ENCODE measurements at regions not wholly inside any gene's neighbourhood (a gene's known extent, or its start where the extent isn't known, plus 50 kb on each side); places are given as distances from the start of the nearest gene placed in this dataset.
A peak's percentile ranks its signal among the peaks of the same experiment; 100 is the strongest.

DNA sequence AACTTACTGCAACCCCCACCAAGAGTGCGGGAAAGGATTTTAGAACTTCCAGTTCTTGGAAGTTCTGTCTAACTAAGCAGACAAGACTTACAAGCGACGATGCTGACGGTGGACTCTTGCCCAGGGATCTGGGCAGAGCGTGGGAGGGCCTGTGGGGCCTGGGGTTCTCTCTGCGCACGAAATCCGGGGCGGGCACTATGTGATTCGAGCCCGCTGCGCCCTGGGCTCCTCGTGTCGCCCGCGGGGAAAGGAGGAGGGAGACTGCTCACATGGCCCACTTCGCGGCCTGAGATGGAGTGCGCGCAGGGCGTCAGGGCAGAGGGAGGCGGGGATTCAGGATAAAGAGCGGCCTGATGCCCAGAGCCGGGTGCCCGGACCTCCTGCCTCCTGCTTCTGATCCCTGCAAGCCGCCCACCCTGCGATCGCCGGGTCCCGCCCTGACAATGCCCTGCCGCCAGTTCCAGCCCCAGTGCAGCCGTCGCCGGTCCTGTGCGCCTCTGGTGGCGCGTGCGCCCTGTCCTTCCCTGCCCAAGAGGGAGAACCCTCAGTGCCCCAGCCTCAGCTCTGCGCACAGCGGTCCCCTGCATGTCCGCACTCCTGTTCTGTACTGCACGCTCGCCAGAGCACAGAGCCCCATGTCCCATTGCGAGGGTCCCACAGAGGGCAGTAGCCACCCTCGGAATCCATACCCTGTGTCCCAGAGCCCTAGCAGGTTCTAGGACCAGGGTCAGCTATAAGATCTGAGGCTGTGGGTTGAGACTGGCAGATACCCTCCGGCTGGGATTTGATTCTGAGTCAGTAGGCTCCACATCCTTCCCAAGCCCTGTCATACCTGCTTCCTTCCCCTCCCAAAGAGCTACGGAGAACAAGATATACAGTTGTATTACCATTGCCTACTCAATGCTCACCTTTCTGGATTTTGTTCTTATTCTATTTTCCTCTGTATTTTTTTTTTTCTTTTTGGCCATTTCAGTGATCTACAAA lies 99.4 kb upstream of the TMEM106B start:
- Mint-ChIP-seq H3K27me3 (ENCODE audit: low read depth) (no peaks in the 10 kb centered on the region), H3K27ac (no peak overlapping the region; a peak in 1 of 7 replicates), H3K36me3 (ENCODE audit: insufficient read depth in 1 of 3, low read depth in 3 of 3) (no peaks in the 10 kb centered on the region; a peak in 1 of 7 replicates), H3K9me3 (no peaks in the 10 kb centered on the region; a peak in 1 of 5 replicates), H3K4me3 (peak overlapping the region in 1 of 2 experiments; percentile 67; a peak in 3 of 5 replicates), H3K4me1 (no peaks in the 10 kb centered on the region)
- H3K27ac ChIP-seq (ENCODE audit: insufficient read length, low read depth, low read length), result no peak overlapping the region
- H4K91ac ChIP-seq (ENCODE audit: insufficient read length, low read depth, low read length), result no peak overlapping the region
- DNase-seq, result peak; percentile 75
- no peak overlapping the region for H2BK12ac ChIP-seq (ENCODE audit: insufficient read length, low read depth, low read length)
- H3K9me3 ChIP-seq (ENCODE audit: control insufficient read depth, low read depth, low read length), result no peaks in the 10 kb centered on the region
- H3K9ac ChIP-seq (ENCODE audit: extremely low read depth, insufficient read length, low read length), result no peak overlapping the region
- no peaks in the 10 kb centered on the region for H3K79me1 ChIP-seq (ENCODE audit: insufficient read depth, low read depth, low read length, poor library complexity, severe bottlenecking)
- H2AK5ac ChIP-seq (ENCODE audit: insufficient read length, low read length), result no peak overlapping the region
- no peak overlapping the region for H2AFZ ChIP-seq (ENCODE audit: low read length)
- no peak overlapping the region for H3K4me2 ChIP-seq (ENCODE audit: insufficient read depth, insufficient read length, low read length)
- no peak overlapping the region for H2BK15ac ChIP-seq (ENCODE audit: low read depth, low read length)
- H2BK20ac ChIP-seq (ENCODE audit: low read depth, low read length, poor library complexity, severe bottlenecking), result no peak overlapping the region
- no CpG with 5 or more reads among the region's 47 CpGs for WGBS (ENCODE audit: extremely low coverage, insufficient read length, low lambda C conversion rate)
- peak overlapping the region; percentile 21; the same call in 1 of the 2 replicates for H3K14ac ChIP-seq (ENCODE audit: insufficient read depth, low read length)
- no peak overlapping the region for H2BK5ac ChIP-seq (ENCODE audit: insufficient read length, low read length)
- no peak overlapping the region for H3K4ac ChIP-seq (ENCODE audit: low read depth, low read length)
- no peak overlapping the region for H4K5ac ChIP-seq (ENCODE audit: insufficient read length, low read depth, low read length)
- no peaks in the 10 kb centered on the region for H3K27me3 ChIP-seq (ENCODE audit: insufficient read depth, low read length)
- no peak overlapping the region for H4K8ac ChIP-seq (replicated peaks; ENCODE audit: insufficient read length, low read depth, low read length)
- H3K18ac ChIP-seq (ENCODE audit: insufficient read length, low read depth, low read length), result no peak overlapping the region
- no peak overlapping the region for H2BK120ac ChIP-seq (ENCODE audit: low read depth, low read length, poor library complexity, severe bottlenecking)
- TF ChIP-seq, protein P1, sequence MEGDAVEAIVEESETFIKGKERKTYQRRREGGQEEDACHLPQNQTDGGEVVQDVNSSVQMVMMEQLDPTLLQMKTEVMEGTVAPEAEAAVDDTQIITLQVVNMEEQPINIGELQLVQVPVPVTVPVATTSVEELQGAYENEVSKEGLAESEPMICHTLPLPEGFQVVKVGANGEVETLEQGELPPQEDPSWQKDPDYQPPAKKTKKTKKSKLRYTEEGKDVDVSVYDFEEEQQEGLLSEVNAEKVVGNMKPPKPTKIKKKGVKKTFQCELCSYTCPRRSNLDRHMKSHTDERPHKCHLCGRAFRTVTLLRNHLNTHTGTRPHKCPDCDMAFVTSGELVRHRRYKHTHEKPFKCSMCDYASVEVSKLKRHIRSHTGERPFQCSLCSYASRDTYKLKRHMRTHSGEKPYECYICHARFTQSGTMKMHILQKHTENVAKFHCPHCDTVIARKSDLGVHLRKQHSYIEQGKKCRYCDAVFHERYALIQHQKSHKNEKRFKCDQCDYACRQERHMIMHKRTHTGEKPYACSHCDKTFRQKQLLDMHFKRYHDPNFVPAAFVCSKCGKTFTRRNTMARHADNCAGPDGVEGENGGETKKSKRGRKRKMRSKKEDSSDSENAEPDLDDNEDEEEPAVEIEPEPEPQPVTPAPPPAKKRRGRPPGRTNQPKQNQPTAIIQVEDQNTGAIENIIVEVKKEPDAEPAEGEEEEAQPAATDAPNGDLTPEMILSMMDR (conservative IDR thresholded peaks at IDR 0.05), result peak; percentile 26; the same call in 1 of the 3 replicates
- H3K4me1 ChIP-seq (ENCODE audit: insufficient read depth, low read length), result no peaks in the 10 kb centered on the region
- no peaks in the 10 kb centered on the region for H3K23me2 ChIP-seq (ENCODE audit: insufficient read length, low read depth, low read length, poor library complexity, severe bottlenecking)
- H3K79me2 ChIP-seq (ENCODE audit: insufficient read depth, low read length), result no peaks in the 10 kb centered on the region
- no peaks in the 10 kb centered on the region for H4K20me1 ChIP-seq (ENCODE audit: control insufficient read depth, insufficient read depth, insufficient read length)
- H3K56ac ChIP-seq (ENCODE audit: insufficient read length, low read depth, low read length), result no peak overlapping the region
- H3T11ph ChIP-seq (ENCODE audit: low read length), result no peak overlapping the region
- no peak overlapping the region for H3K23ac ChIP-seq (ENCODE audit: insufficient read length, low read depth, low read length)

All from H9 (cell line).